ENCODE measurements at regions not wholly inside any gene's neighbourhood (a gene's known extent, or its start where the extent isn't known, plus 50 kb on each side); places are given as distances from the start of the nearest gene placed in this dataset.
"Not testable (repeated sequence)": the region's sequence is repeated elsewhere in the genome, so short reads cannot be mapped to it uniquely, and the experiment has no call there.

DNA sequence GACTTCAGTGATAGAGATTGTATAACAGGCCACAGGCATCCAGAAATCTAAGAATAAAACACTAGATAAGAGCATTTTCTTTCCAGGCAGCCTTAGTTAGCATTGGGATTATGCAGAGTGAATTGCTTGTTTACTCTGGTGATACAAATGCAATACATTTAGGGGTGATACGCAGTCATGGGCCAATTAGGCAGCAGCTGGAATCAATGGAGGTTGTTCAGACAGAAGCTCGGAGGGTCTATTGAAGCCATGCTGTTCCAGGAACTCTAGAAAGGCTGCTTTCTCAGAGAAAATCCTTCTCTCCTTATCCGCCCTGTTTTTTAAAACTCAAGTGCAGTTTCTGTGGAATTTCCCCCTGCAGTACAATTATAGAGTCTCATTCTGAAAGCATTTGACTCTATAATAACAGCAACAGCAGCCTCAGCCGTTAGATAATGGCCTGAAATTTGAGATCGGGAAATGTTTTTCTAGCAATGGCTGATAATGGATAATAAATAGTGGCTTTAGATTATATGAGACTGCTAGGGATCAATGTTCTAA, 364.3 kb upstream of the HS3ST5 start:
- Mint-ChIP-seq H3K27me3 (ENCODE audit: low read depth) (no peaks in the 10 kb centered on the region), H3K36me3 (ENCODE audit: insufficient read depth) (no peaks in the 10 kb centered on the region), H3K9me3 (no peaks in the 10 kb centered on the region), H3K4me1 (ENCODE audit: low read depth) (no peaks in the 10 kb centered on the region), H3K4me3 (no peak overlapping the region)
- ATAC-seq (no peak), DNase-seq (no peak)

DNA sequence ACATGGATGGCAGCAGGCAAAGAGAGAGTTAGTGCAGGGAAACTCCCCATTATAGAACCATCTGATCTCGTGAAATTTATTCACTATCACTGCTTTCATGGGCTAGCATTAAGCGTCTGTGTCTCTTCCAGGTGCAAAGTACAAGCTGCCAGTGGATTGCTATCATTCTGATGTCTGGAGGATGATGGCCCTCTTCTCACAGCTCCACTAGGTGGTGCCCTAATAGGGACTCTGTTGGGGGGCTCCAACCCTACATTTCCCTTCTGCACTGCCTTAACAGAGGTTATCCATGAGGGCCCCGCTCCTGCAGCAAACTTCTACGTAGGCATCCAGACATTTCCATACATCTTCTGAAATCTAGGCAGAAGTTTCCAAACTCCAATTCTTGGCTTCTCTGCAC, 347.8 kb upstream of the HS3ST5 start:
- DNase-seq (no peak), ATAC-seq (no peak)
- Mint-ChIP-seq H3K4me1 (ENCODE audit: low read depth) (no peaks in the 10 kb centered on the region), H3K36me3 (ENCODE audit: insufficient read depth) (no peaks in the 10 kb centered on the region), H3K27me3 (ENCODE audit: low read depth) (no peaks in the 10 kb centered on the region), H3K9me3 (no peaks in the 10 kb centered on the region), H3K4me3 (no peak overlapping the region)

DNA sequence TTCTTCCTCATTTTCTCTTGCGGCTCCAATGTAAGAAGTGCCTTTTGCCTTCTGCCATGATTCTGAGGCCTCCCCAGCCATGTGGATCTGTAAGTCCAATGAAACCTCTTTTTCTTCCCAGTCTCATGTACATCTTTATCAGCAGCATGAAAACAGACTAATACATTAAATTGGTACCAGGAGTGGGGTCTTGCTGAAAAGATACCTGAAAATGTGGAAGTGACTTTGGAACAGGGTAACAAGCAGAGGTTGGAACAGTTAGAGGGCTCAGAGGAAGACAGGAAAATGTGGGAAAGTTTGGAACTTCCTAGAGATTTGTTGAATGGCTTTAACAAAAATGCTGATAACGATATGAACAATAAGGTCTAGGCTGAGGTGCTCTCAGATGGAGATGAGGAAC, 316.7 kb upstream of the HS3ST5 start:
- no peak for ATAC-seq
- Mint-ChIP-seq H3K27me3 (ENCODE audit: low read depth) (no peaks in the 10 kb centered on the region), H3K36me3 (ENCODE audit: insufficient read depth) (no peaks in the 10 kb centered on the region)

DNA sequence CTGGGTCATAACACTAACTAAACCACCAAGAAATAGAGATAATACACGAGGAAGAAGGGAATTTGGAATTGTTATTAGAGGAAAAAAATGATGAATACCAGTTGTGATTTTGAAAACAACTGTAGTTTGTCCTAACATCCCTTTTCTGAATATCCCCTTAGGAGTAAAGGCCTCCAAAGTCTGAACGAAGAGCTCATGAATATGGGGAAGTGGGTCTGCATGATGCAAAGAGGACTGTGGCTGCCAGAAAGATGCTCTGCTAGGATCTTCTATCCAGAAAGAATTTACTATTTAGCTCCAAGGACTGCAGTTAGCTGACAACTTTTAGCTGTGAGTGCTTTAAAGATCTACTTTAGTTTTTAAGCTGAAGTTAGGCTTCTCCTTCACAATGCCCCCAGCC, 308.8 kb upstream of the HS3ST5 start:
- Mint-ChIP-seq H3K27me3 (ENCODE audit: low read depth) (no peaks in the 10 kb centered on the region), H3K4me3 (no peak overlapping the region), H3K36me3 (ENCODE audit: insufficient read depth) (no peaks in the 10 kb centered on the region), H3K4me1 (ENCODE audit: low read depth) (no peaks in the 10 kb centered on the region), H3K9me3 (peaks cover 6% of the 10 kb centered on the region)
- ATAC-seq (no peak), DNase-seq (no peak)

More for the DNA sequence above, 316.7 kb upstream of the HS3ST5 start:
- peaks cover 18% of the 10 kb centered on the region for H3K9me3 Mint-ChIP-seq
- H3K4me3 Mint-ChIP-seq: no peak overlapping the region
- H3K4me1 Mint-ChIP-seq (ENCODE audit: low read depth): no peaks in the 10 kb centered on the region
- DNase-seq: no peak

DNA sequence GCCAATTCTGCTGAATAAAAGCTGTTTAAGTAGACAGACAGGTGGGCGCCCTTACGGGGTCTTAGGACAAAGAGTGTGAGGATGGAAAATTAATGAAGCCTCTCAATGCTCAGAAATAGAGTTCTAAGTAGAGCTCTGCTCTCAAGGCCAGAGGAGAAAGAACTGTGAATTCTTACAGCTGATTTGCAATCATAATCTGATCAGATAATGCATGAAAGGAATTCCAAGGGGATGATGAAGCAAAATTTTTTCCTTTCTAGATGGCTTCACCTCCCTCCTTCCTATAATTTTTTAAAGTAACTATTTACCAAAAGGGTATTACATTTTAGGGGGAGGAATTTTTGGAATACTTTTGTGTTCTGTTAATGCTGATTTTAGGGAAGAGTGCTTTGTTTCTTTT, 308.1 kb upstream of the HS3ST5 start:
- Mint-ChIP-seq H3K9me3 (peaks cover 7% of the 10 kb centered on the region), H3K4me1 (ENCODE audit: low read depth) (no peaks in the 10 kb centered on the region), H3K27me3 (ENCODE audit: low read depth) (no peaks in the 10 kb centered on the region), H3K4me3 (no peak overlapping the region), H3K36me3 (ENCODE audit: insufficient read depth) (no peaks in the 10 kb centered on the region)
- no peak for ATAC-seq
- no peak for DNase-seq

DNA sequence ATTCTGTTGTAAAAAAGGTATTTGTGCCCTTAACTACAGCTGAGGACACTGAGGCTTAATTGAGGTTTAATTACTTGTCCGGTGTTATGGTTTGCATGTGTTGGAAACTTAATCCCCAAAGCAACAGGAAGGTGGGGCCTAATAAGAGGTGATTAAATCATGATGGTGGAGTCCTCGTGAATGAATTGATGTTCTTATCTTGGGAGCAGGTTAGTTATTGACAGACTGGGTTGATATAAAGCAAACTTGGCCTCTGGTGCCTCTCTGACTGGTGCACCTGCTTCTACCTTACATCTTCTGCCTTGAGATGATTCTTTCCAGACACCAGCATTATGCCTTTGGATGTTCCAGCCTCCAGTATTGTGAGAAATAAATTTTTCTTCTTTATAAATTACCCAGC, 306.5 kb upstream of the HS3ST5 start:
- DNase-seq (no peak), ATAC-seq (no peak)
- peaks cover 11% of the 10 kb centered on the region for H3K9me3 Mint-ChIP-seq
- no peaks in the 10 kb centered on the region for H3K4me1 Mint-ChIP-seq (ENCODE audit: low read depth)
- no peaks in the 10 kb centered on the region for H3K36me3 Mint-ChIP-seq (ENCODE audit: insufficient read depth)
- no peak overlapping the region for H3K4me3 Mint-ChIP-seq
- no peaks in the 10 kb centered on the region for H3K27me3 Mint-ChIP-seq (ENCODE audit: low read depth)

DNA sequence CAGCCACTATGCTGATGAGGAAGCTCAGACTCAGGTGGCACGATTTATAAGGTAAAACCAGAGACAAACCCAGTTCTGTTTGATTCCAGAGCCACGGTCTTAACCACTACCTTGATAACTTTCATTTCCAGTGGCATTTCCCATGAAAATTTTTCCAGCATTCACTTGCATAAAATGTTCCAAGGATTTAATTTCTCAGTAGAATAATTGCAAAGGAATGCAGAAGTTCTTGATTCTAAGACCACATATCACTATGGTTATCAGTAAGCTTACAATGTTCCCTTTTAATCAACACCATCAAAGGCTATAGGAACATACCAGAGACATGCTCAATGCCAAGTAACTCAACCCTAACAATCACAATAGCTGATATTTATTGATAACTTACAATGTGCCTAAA, 306.0 kb upstream of the HS3ST5 start:
- H3K36me3 Mint-ChIP-seq (ENCODE audit: insufficient read depth): no peaks in the 10 kb centered on the region
- H3K4me1 Mint-ChIP-seq (ENCODE audit: low read depth): no peaks in the 10 kb centered on the region
- H3K9me3 Mint-ChIP-seq: peaks cover 11% of the 10 kb centered on the region
- no peaks in the 10 kb centered on the region for H3K27me3 Mint-ChIP-seq (ENCODE audit: low read depth)
- DNase-seq (no peak), ATAC-seq (no peak)
- no peak overlapping the region for H3K4me3 Mint-ChIP-seq

DNA sequence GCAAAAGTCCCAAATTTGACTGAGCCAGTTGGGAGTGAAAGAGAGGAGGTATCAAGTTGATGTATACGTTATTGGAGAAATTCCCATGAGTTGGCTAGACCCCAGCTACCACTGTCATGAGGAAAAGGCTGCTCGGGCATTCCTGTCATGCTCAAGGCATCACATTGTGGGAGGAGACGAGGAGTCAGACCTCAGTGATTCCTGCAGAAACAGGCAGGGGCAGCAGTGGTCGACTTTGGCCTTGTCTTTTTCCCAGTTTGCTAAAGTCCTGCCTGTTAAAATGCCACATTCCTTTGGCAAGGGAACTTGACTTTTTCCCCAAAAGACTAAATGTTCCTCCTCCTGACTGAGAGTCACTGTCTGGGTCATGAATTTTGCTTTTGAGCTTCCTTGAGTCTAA, 295.5 kb upstream of the HS3ST5 start:
- Mint-ChIP-seq H3K4me1 (ENCODE audit: low read depth) (no peaks in the 10 kb centered on the region), H3K4me3 (no peak overlapping the region), H3K9me3 (peaks cover 4% of the 10 kb centered on the region), H3K27me3 (ENCODE audit: low read depth) (no peaks in the 10 kb centered on the region), H3K36me3 (ENCODE audit: insufficient read depth) (no peaks in the 10 kb centered on the region)
- no peak for DNase-seq
- ATAC-seq: no peak

DNA sequence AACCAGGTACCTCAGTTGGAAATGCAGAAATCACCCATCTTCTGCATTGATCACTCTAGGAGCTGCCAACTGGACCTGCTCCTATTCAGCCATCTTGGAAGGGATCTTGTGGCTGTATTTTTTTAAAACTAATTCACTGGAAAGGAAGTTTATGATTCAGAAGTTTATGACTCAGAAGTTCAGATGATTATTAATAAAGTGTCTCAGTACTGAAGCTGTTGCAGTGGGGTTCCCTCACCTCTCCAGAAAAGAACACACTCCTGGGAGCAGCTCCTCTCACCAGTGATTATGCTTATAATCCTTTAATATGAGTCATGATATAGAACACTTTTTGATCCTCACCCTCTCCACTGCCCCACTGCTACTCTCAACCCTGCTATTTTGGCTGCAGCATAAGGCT, 291.2 kb upstream of the HS3ST5 start:
- Mint-ChIP-seq H3K4me1 (ENCODE audit: low read depth) (no peaks in the 10 kb centered on the region), H3K27me3 (ENCODE audit: low read depth) (no peaks in the 10 kb centered on the region), H3K9me3 (no peaks in the 10 kb centered on the region), H3K4me3 (no peak overlapping the region), H3K36me3 (ENCODE audit: insufficient read depth) (no peaks in the 10 kb centered on the region)
- ATAC-seq (no peak), DNase-seq (no peak)

DNA sequence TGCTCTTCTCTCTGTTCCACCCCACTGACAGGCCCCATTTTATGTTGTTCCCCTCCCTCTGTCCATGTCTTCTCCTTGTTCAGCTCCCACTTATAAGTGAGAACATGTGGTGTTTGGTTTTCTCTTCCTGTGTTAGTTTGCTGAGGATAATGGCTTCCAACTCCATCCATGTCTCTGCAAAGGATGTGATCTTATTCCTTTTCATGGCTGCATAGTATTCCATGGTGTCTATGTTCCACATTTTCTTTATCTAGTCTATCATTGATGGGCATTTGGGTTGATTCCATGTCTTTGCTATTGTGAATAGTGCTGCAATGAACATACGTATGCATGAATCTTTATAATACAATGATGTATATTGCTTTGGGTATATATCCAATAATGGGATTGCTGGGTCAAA, 283.4 kb upstream of the HS3ST5 start:
- ATAC-seq; H3K27me3 Mint-ChIP-seq (ENCODE audit: low read depth); H3K36me3 Mint-ChIP-seq (ENCODE audit: insufficient read depth); H3K4me1 Mint-ChIP-seq (ENCODE audit: low read depth); H3K9me3 Mint-ChIP-seq; DNase-seq; H3K4me3 Mint-ChIP-seq: not testable (repeated sequence)

DNA sequence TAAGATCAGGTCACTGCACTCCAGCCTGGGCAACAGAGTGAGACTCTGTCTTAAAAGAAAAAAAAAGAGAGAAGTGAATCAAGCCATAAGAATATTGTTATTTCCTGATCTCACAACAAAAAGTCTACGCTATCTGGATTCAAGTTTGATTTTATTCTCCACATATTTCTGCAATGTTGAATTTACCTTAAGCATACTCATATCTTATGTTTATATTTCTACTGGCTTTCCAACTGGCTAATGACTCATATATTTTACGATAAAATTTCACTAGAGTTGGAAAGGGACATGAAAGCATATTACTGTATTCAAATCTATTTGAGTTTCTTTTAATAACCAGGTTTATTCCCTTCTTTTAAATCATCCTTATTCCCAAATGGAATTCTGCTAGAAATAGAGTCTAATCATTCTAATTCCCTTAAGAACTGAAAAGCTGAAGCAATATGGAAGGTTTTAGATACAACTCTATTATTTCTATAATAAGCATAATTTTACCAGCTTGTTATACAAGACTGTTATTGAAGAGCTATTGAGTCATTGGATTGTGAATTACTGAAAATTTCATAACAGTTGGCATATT, 276.9 kb upstream of the HS3ST5 start:
- Mint-ChIP-seq H3K4me3 (no peak overlapping the region), H3K27me3 (ENCODE audit: low read depth) (no peaks in the 10 kb centered on the region), H3K9me3 (peaks cover 4% of the 10 kb centered on the region), H3K4me1 (ENCODE audit: low read depth) (no peaks in the 10 kb centered on the region), H3K36me3 (ENCODE audit: insufficient read depth) (no peaks in the 10 kb centered on the region)
- ATAC-seq: no peak
- no peak for DNase-seq

DNA sequence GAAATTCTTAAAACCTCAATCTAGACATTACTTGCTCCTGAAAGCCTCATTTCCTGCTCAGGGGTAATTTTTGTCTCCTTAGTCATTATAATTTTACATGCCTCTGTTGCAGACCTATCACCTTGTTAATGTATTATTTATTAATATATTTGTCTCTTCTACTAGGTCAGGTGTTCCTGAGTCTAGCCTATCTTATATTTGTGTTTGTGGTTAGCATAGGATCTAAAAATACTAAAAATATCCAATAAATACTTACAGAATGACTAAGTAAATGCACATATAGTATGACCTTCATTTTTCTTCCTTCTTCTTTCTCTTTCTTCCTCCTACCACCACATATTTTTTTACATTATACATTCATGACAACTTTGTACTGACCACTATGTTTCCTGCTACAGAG, 268.9 kb upstream of the HS3ST5 start:
- Mint-ChIP-seq H3K27me3 (ENCODE audit: low read depth) (no peaks in the 10 kb centered on the region), H3K4me1 (ENCODE audit: low read depth) (no peaks in the 10 kb centered on the region), H3K4me3 (no peak overlapping the region), H3K9me3 (peaks cover 7% of the 10 kb centered on the region), H3K36me3 (ENCODE audit: insufficient read depth) (no peaks in the 10 kb centered on the region)
- ATAC-seq: no peak
- no peak for DNase-seq

DNA sequence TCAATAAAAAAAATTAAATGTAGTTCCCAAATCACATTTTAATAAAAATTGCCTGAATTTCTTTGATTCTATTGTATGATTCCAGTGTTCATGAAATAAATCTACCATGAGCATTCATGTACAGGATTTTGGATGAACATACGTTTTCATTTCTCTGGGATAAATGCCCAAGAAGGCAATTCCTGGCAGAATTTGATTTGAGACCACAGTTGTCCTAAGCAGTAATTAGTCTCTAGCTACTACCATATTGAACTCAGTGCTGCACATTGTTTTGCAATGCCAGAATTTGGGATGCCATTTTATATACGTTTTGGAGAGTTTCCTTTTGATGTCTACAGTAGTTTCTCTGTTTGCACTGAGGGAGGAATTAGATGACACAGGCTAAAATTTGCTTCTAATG, 265.3 kb upstream of the HS3ST5 start:
- Mint-ChIP-seq H3K4me3 (no peak overlapping the region), H3K27me3 (ENCODE audit: low read depth) (no peaks in the 10 kb centered on the region), H3K4me1 (ENCODE audit: low read depth) (no peaks in the 10 kb centered on the region), H3K9me3 (peaks cover 10% of the 10 kb centered on the region), H3K36me3 (ENCODE audit: insufficient read depth) (no peaks in the 10 kb centered on the region)
- no peak for DNase-seq
- ATAC-seq: no peak

DNA sequence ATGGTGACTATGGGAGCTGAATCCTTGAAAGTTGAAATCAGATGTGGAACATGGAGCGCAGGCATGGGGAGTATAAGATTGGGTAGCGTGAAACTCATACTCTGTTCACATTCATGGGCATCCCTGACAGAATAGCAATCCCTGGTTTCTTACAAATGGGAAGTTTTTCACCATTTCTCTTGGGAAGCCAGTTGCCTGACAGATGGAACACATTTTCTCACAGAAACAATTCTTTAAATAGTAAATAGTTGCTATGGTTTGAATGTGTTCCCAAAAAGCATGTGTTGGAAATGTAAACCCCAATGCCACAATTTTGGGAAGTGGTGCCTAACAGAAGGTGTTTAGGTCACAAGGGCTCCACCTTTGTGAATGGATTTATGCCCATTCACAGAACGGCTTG, 262.8 kb upstream of the HS3ST5 start:
- Mint-ChIP-seq H3K9me3 (peaks cover 4% of the 10 kb centered on the region), H3K4me1 (ENCODE audit: low read depth) (no peaks in the 10 kb centered on the region), H3K36me3 (ENCODE audit: insufficient read depth) (no peaks in the 10 kb centered on the region), H3K27me3 (ENCODE audit: low read depth) (no peaks in the 10 kb centered on the region), H3K4me3 (no peak overlapping the region)
- ATAC-seq (no peak), DNase-seq (no peak)

DNA sequence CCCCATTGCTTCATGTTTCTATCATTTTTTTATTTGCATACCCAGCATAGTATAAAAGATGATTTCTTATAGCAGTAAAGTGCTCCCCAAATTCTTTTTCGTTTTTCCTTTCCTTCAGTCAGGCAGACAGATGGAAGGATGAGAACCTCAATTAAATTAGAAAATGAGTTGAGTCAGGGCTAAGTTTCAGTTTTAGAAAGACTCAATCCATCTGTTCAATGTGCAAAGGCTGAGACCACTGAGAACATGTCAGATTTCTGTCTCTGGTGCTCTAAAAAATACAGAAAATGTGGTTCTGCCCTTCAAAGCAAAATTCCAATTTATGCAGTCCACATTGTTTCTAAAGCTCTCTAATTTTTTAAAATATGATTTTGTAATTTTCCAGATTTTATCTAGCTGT, 257.6 kb upstream of the HS3ST5 start:
- no peak overlapping the region for H3K4me3 Mint-ChIP-seq
- no peak for DNase-seq
- H3K9me3 Mint-ChIP-seq: peaks cover 3% of the 10 kb centered on the region
- H3K4me1 Mint-ChIP-seq (ENCODE audit: low read depth): no peaks in the 10 kb centered on the region
- no peak for ATAC-seq
- H3K27me3 Mint-ChIP-seq (ENCODE audit: low read depth): no peaks in the 10 kb centered on the region
- no peaks in the 10 kb centered on the region for H3K36me3 Mint-ChIP-seq (ENCODE audit: insufficient read depth)

DNA sequence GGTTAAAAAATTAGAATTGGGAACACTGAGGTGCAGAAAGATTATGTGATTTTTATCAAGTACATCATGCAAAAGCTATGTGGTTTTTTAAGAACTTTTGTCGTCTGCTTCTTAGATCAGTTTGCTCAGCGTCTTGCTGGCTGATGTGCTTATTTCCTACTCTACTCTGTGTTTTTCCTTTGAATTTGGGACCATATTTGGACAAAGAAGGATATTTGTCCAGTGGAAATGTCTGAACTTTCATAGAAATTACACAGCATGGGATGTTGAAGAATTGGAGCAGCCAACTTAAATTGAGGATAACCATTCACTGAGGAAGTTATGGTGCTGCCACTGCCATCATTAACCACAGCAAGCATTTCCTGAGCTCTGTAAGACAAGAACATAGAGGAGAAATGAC, 252.8 kb upstream of the HS3ST5 start:
- no peak overlapping the region for H3K4me3 Mint-ChIP-seq
- H3K4me1 Mint-ChIP-seq (ENCODE audit: low read depth): no peaks in the 10 kb centered on the region
- H3K9me3 Mint-ChIP-seq: peaks cover 5% of the 10 kb centered on the region
- no peaks in the 10 kb centered on the region for H3K36me3 Mint-ChIP-seq (ENCODE audit: insufficient read depth)
- DNase-seq (no peak), ATAC-seq (no peak)
- no peaks in the 10 kb centered on the region for H3K27me3 Mint-ChIP-seq (ENCODE audit: low read depth)
